SU-DHL-6 (cell line): ENCODE measurements at regions not wholly inside any gene's neighbourhood (a gene's known extent, or its start where the extent isn't known, plus 50 kb on each side); places are given as distances from the start of the nearest gene placed in this dataset.

ENCODE experiments used
- CTCF ChIP-seq: fragments of 200-600 bp; sonication (generic); IDR thresholded peaks from one replicate; pipeline ENCODE4 v1.5.1; 2017; ENCODE audit warnings: antibody characterized with exemption, mild to moderate bottlenecking, low read length, moderate library complexity; ENCODE audit not compliant: insufficient read depth, poor library complexity, severe bottlenecking
- EZH2phosphoT487 ChIP-seq: fragments of 200-600 bp; sonication (generic), shearing (Covaris generic); conservative IDR thresholded peaks from 2 replicates; pipeline ENCODE4 v1.6.1; 2018; ENCODE audit warnings: mild to moderate bottlenecking, antibody characterized with exemption, low read length, moderate library complexity, mixed read lengths

- TF ChIP-seq CTCF (no peak), EZH2phosphoT487 (no peak)
Measured at GRCh38 chr14:85224241-85224640, 305.7 kb upstream of the FLRT2 start.
